ENCODE measurements at regions not wholly inside any gene's neighbourhood (a gene's known extent, or its start where the extent isn't known, plus 50 kb on each side); places are given as distances from the start of the nearest gene placed in this dataset.

GRCh38 chr15:99507504-99508310, 58.1 kb upstream of the MEF2A start:
- DNase-seq = peak in 2 of 56 donors; percentile 12 to 24

- no peak for DNase-seq
These were observed 57.5 kb upstream of the MEF2A start for GRCh38 chr15:99508311-99508645.

- peak in 1 of 56 donors; percentile 38 for DNase-seq
These were observed 56.9 kb upstream of the MEF2A start for GRCh38 chr15:99508852-99509251.

- DNase-seq = peak in 2 of 56 donors; percentile 24 to 25
These were observed 55.9 kb upstream of the MEF2A start for GRCh38 chr15:99509686-99510461.

GRCh38 chr15:99511531-99511865, 54.3 kb upstream of the MEF2A start:
- no peak for DNase-seq

GRCh38 chr15:99511866-99512661, 53.7 kb upstream of the MEF2A start:
- no peak for DNase-seq

GRCh38 chr15:99514306-99514705, 51.5 kb upstream of the MEF2A start:
- DNase-seq = no peak

Data from nucleus accumbens (tissue), 56 donors.